ENCODE measurements at regions not wholly inside any gene's neighbourhood (a gene's known extent, or its start where the extent isn't known, plus 50 kb on each side); places are given as distances from the start of the nearest gene placed in this dataset.

- Histone ChIP-seq H3K36me3 (ENCODE audit: control insufficient read depth in 2 of 3, insufficient read depth in 3 of 3, low read length in 3 of 3) (no peaks in the 10 kb centered on the region), H3K27ac (ENCODE audit: low read depth, low read length) (no peak overlapping the region), H3K27me3 (ENCODE audit: control insufficient read depth in 2 of 2, insufficient read depth in 2 of 2, low read length in 2 of 2) (no peaks in the 10 kb centered on the region), H3K4me3 (ENCODE audit: low read length) (peak overlapping the region; percentile 62), H3K9me3 (ENCODE audit: control insufficient read depth in 2 of 3, low read length in 3 of 3) (no peaks in the 10 kb centered on the region), H3K4me1 (ENCODE audit: control insufficient read depth in 2 of 2, insufficient read depth in 2 of 2, low read length in 2 of 2) (no peaks in the 10 kb centered on the region)
- Mint-ChIP-seq H3K4me1 (peaks cover 6 to 13% (median 13%) of the 10 kb centered on the region in 7 donors), H3K9me3 (no peaks in the 10 kb centered on the region), H3K27ac (peak overlapping the region in 3 of 9 donors; percentile 28 to 41 (median 38)), H3K4me3 (peak overlapping the region; percentile 75 to 93 (median 85)), H3K27me3 (peaks cover 45 to 66% (median 48%) of the 10 kb centered on the region in 5 donors), H3K36me3 (no peaks in the 10 kb centered on the region)
- intact Hi-C loops (cut with micrococcal nuclease) = loop anchor here (1.0 to 10.0 kb wide), 9 partner anchors 84 to 864 kb away; no protein-coding TSS in a partner anchor
- CTCF ChIA-PET = interaction anchor here (0.5 to 2.2 kb wide), 9 partner anchors 10 to 1286 kb away, joined by 3 to 15 read pairs (median 3); no protein-coding TSS in a partner anchor
- POLR2A ChIA-PET = interaction anchor here (0.8 kb wide), 1 partner anchor 552 kb away, joined by 5 read pairs; no protein-coding TSS in a partner anchor
- DNase-seq (peak in 8 of 9 donors; percentile 23 to 66 (median 48)), ATAC-seq (peak; percentile 69)
Measured at GRCh38 chr2:176554101-176555048, 285.1 kb downstream of the MTX2 start.

GRCh38 chr2:176555112-176555511, 285.9 kb downstream of the MTX2 start:
- no peaks in the 10 kb centered on the region for H3K4me1 ChIP-seq (ENCODE audit: control insufficient read depth in 2 of 2, insufficient read depth in 2 of 2, low read length in 2 of 2)
- ChIA-PET POLR2A (no interaction called here), CTCF (interaction anchor here (0.7 to 2.2 kb wide), 6 partner anchors 9 to 1287 kb away, joined by 3 to 15 read pairs (median 3); no protein-coding TSS in a partner anchor)
- no peaks in the 10 kb centered on the region for H3K36me3 Mint-ChIP-seq
- no peak overlapping the region for H3K4me3 Mint-ChIP-seq
- H3K9me3 Mint-ChIP-seq = no peaks in the 10 kb centered on the region
- H3K4me3 ChIP-seq (ENCODE audit: low read length) = no peak overlapping the region
- no peaks in the 10 kb centered on the region for H3K36me3 ChIP-seq (ENCODE audit: control insufficient read depth in 2 of 3, insufficient read depth in 3 of 3, low read length in 3 of 3)
- H3K27me3 ChIP-seq (ENCODE audit: control insufficient read depth in 2 of 2, insufficient read depth in 2 of 2, low read length in 2 of 2) = no peaks in the 10 kb centered on the region
- no peak overlapping the region for H3K27ac Mint-ChIP-seq
- H3K27me3 Mint-ChIP-seq = peaks cover 52 to 73% (median 55%) of the 10 kb centered on the region in 5 donors
- no peaks in the 10 kb centered on the region for H3K9me3 ChIP-seq (ENCODE audit: control insufficient read depth in 2 of 3, low read length in 3 of 3)
- ATAC-seq (no peak), DNase-seq (no peak)
- no peak overlapping the region for H3K27ac ChIP-seq (ENCODE audit: low read depth, low read length)
- intact Hi-C loops (cut with micrococcal nuclease) = loop anchor here (2.0 to 10.0 kb wide), 4 partner anchors 84 to 590 kb away; no protein-coding TSS in a partner anchor
- peaks cover 6 to 13% (median 13%) of the 10 kb centered on the region in 7 donors for H3K4me1 Mint-ChIP-seq

- Histone ChIP-seq H3K4me1 (ENCODE audit: control insufficient read depth in 2 of 2, insufficient read depth in 2 of 2, low read length in 2 of 2) (no peaks in the 10 kb centered on the region), H3K9me3 (ENCODE audit: control insufficient read depth in 2 of 3, low read length in 3 of 3) (no peaks in the 10 kb centered on the region), H3K27me3 (ENCODE audit: control insufficient read depth in 2 of 2, insufficient read depth in 2 of 2, low read length in 2 of 2) (peaks cover 0 to 1% of the 10 kb centered on the region in 2 donors), H3K36me3 (ENCODE audit: control insufficient read depth in 2 of 3, insufficient read depth in 3 of 3, low read length in 3 of 3) (no peaks in the 10 kb centered on the region), H3K4me3 (ENCODE audit: low read length) (no peak overlapping the region), H3K27ac (ENCODE audit: low read depth, low read length) (no peak overlapping the region)
- H3K36me3 Mint-ChIP-seq = no peaks in the 10 kb centered on the region
- H3K9me3 Mint-ChIP-seq = no peaks in the 10 kb centered on the region
- CTCF ChIA-PET = interaction anchor here (0.8 kb wide), 1 partner anchor 52 kb away, joined by 3 read pairs; no protein-coding TSS in a partner anchor
- peaks cover 6 to 13% (median 13%) of the 10 kb centered on the region in 7 donors for H3K4me1 Mint-ChIP-seq
- no peak overlapping the region for H3K27ac Mint-ChIP-seq
- POLR2A ChIA-PET = no interaction called here
- intact Hi-C loops (cut with micrococcal nuclease) = loop anchor here (2.0 to 10.0 kb wide), 4 partner anchors 83 to 589 kb away; no protein-coding TSS in a partner anchor
- DNase-seq (no peak), ATAC-seq (no peak)
- H3K4me3 Mint-ChIP-seq = no peak overlapping the region
- H3K27me3 Mint-ChIP-seq = peaks cover 54 to 79% (median 62%) of the 10 kb centered on the region in 5 donors
Measured at GRCh38 chr2:176555781-176556180, 286.5 kb downstream of the MTX2 start.

- Mint-ChIP-seq H3K9me3 (no peaks in the 10 kb centered on the region), H3K27me3 (peaks cover 60 to 84% (median 68%) of the 10 kb centered on the region in 5 donors), H3K36me3 (no peaks in the 10 kb centered on the region), H3K4me1 (peaks cover 6 to 13% (median 13%) of the 10 kb centered on the region in 7 donors), H3K4me3 (no peak overlapping the region), H3K27ac (no peak overlapping the region)
- ATAC-seq = no peak
- intact Hi-C loops (cut with micrococcal nuclease) = loop anchor here in 1 of 2 donors (10.0 kb wide), 1 partner anchor 588 kb away; no protein-coding TSS in a partner anchor
- ChIA-PET POLR2A (no interaction called here), CTCF (interaction anchor here (0.8 kb wide), 1 partner anchor 52 kb away, joined by 3 read pairs; no protein-coding TSS in a partner anchor)
- Histone ChIP-seq H3K4me3 (ENCODE audit: low read length) (no peak overlapping the region), H3K4me1 (ENCODE audit: control insufficient read depth in 2 of 2, insufficient read depth in 2 of 2, low read length in 2 of 2) (no peaks in the 10 kb centered on the region), H3K27me3 (ENCODE audit: control insufficient read depth in 2 of 2, insufficient read depth in 2 of 2, low read length in 2 of 2) (peaks cover 0 to 3% of the 10 kb centered on the region in 2 donors), H3K27ac (ENCODE audit: low read depth, low read length) (no peak overlapping the region), H3K9me3 (ENCODE audit: control insufficient read depth in 2 of 3, low read length in 3 of 3) (no peaks in the 10 kb centered on the region), H3K36me3 (ENCODE audit: control insufficient read depth in 2 of 3, insufficient read depth in 3 of 3, low read length in 3 of 3) (no peaks in the 10 kb centered on the region)
- no peak for DNase-seq
Measured at GRCh38 chr2:176556373-176556772, 287.1 kb downstream of the MTX2 start.

GRCh38 chr2:176557821-176558220, 288.6 kb downstream of the MTX2 start:
- no peak overlapping the region for H3K27ac ChIP-seq (ENCODE audit: low read depth, low read length)
- DNase-seq (no peak), ATAC-seq (no peak)
- Mint-ChIP-seq H3K9me3 (peaks cover 0 to under 1% (median 0%) of the 10 kb centered on the region in 11 donors), H3K4me3 (no peak overlapping the region), H3K27me3 (peaks cover 50 to 80% (median 74%) of the 10 kb centered on the region in 5 donors), H3K4me1 (peaks cover 6 to 13% (median 13%) of the 10 kb centered on the region in 7 donors), H3K27ac (no peak overlapping the region), H3K36me3 (no peaks in the 10 kb centered on the region)
- CTCF ChIA-PET = no interaction called here
- H3K4me3 ChIP-seq (ENCODE audit: low read length) = no peak overlapping the region
- POLR2A ChIA-PET = no interaction called here
- H3K9me3 ChIP-seq (ENCODE audit: control insufficient read depth in 2 of 3, low read length in 3 of 3) = no peaks in the 10 kb centered on the region
- intact Hi-C loops (cut with micrococcal nuclease) = loop anchor here in 1 of 2 donors (10.0 kb wide), 1 partner anchor 587 kb away; no protein-coding TSS in a partner anchor
- peaks cover 0 to 3% of the 10 kb centered on the region in 2 donors for H3K27me3 ChIP-seq (ENCODE audit: control insufficient read depth in 2 of 2, insufficient read depth in 2 of 2, low read length in 2 of 2)
- H3K4me1 ChIP-seq (ENCODE audit: control insufficient read depth in 2 of 2, insufficient read depth in 2 of 2, low read length in 2 of 2) = no peaks in the 10 kb centered on the region
- no peaks in the 10 kb centered on the region for H3K36me3 ChIP-seq (ENCODE audit: control insufficient read depth in 2 of 3, insufficient read depth in 3 of 3, low read length in 3 of 3)

GRCh38 chr2:176558574-176559140, 289.4 kb downstream of the MTX2 start:
- Histone ChIP-seq H3K27me3 (ENCODE audit: control insufficient read depth in 2 of 2, insufficient read depth in 2 of 2, low read length in 2 of 2) (peaks cover 0 to 3% of the 10 kb centered on the region in 2 donors), H3K4me1 (ENCODE audit: control insufficient read depth in 2 of 2, insufficient read depth in 2 of 2, low read length in 2 of 2) (no peaks in the 10 kb centered on the region), H3K36me3 (ENCODE audit: control insufficient read depth in 2 of 3, insufficient read depth in 3 of 3, low read length in 3 of 3) (no peaks in the 10 kb centered on the region), H3K27ac (ENCODE audit: low read depth, low read length) (no peak overlapping the region), H3K9me3 (ENCODE audit: control insufficient read depth in 2 of 3, low read length in 3 of 3) (no peaks in the 10 kb centered on the region), H3K4me3 (ENCODE audit: low read length) (no peak overlapping the region)
- ATAC-seq = no peak
- Mint-ChIP-seq H3K4me3 (no peak overlapping the region), H3K27me3 (peaks cover 48 to 80% (median 75%) of the 10 kb centered on the region in 5 donors), H3K27ac (no peak overlapping the region), H3K4me1 (peaks cover 4 to 10% (median 10%) of the 10 kb centered on the region in 7 donors), H3K36me3 (no peaks in the 10 kb centered on the region), H3K9me3 (peaks cover 0 to 3% (median 0%) of the 10 kb centered on the region in 11 donors)
- DNase-seq = no peak
- intact Hi-C loops (cut with micrococcal nuclease) = loop anchor here in 1 of 2 donors (10.0 kb wide), 1 partner anchor 586 kb away; no protein-coding TSS in a partner anchor
- ChIA-PET CTCF (interaction anchor here (1.1 kb wide), 1 partner anchor 432 kb away, joined by 4 read pairs; no protein-coding TSS in a partner anchor), POLR2A (interaction anchor here (0.6 kb wide), 1 partner anchor 987 kb away, joined by 4 read pairs; no protein-coding TSS in a partner anchor)
